K562 (cell line): ENCODE measurements at regions not wholly inside any gene's neighbourhood (a gene's known extent, or its start where the extent isn't known, plus 50 kb on each side); places are given as distances from the start of the nearest gene placed in this dataset.
A peak's percentile ranks its signal among the peaks of the same experiment; 100 is the strongest.

Source experiments
- ATAC-seq: fragments of 200-7000 bp; cut with Tn5 transposase; 3 replicates; pipeline ENCODE4 v1.9.1; 2020; ENCODE audit warnings: moderate library complexity
- BruUV-seq: library from RNA; stranded (reverse); fragments of 400-500 nt; replicated peaks from 2 replicates; lab custom pipeline; 2021; lab: Mats Ljungman, UMichigan
- CTCF ChIA-PET: fragments of 300-600 bp; formaldehyde crosslinking; extraction: SDS; loops from one replicate; lab custom pipeline; 2021; ENCODE audit warnings: low intra/inter-chr PET ratio; lab: Yijun Ruan, JAX
- POLR2A ChIA-PET: fragments of 300-600, 350-650 bp; sonication (Branson Sonifier 250); formaldehyde crosslinking; extraction: SDS; loops from one replicate; lab custom pipeline; 2021; ENCODE audit warnings: antibody characterized with exemption, inconsistent platforms; lab: Yijun Ruan, JAX
- DNase-seq, 4 experiments: peaks; one replicate each; pipeline versions ENCODE4 v3.0.0 to v3.0.0-alpha.2; 2011 to 2018; ENCODE audit warnings: low spot score in 3 of 4, mixed read lengths in 3 of 4; ENCODE audit errors: extremely low read depth in 1 of 4
- FAIRE-seq: peaks from 2 replicates; lab custom pipeline; 2011; peaks lifted over from hg19 to GRCh38; lab: Jason Lieb, UNC
- H2AFZ ChIP-seq: 2 replicates; pipeline ENCODE4 v1.6.0; 2011; ENCODE audit warnings: low read depth, low read length, control low read depth, inconsistent platforms
- H3K27ac ChIP-seq: fragments of 200-600 bp; 3 replicates; pipeline ENCODE4 v1.8.0; 2011; ENCODE audit warnings: low read depth, mild to moderate bottlenecking, control low read depth, inconsistent platforms, low read length, moderate library complexity, mixed read lengths; ENCODE audit errors: extremely low read depth
- H3K27me3 ChIP-seq, 2 experiments: fragments of 300-600 bp in 1 of 2; 2 replicates in 1 of 2; 3 replicates in 1 of 2; pipeline versions ENCODE4 v1.6.0 to v1.8.0; 2011; ENCODE audit warnings: inconsistent platforms in 2 of 2, low read length in 2 of 2, mild to moderate bottlenecking in 1 of 2, mixed read lengths in 1 of 2, moderate library complexity in 1 of 2; ENCODE audit not compliant: control insufficient read depth in 2 of 2, insufficient read depth in 2 of 2
- H3K36me3 ChIP-seq: fragments of 300-600 bp; 3 replicates; pipeline ENCODE4 v1.8.0; 2011; ENCODE audit warnings: mild to moderate bottlenecking, low read length, inconsistent platforms; ENCODE audit not compliant: control insufficient read depth, insufficient read depth
- H3K4me1 ChIP-seq, 2 experiments: fragments of 200-600 bp in 1 of 2; replicated peaks in 1 of 2; 2 replicates in 1 of 2; 3 replicates in 1 of 2; pipeline versions ENCODE4 v1.5.1 to v1.8.0; 2011; ENCODE audit warnings: inconsistent platforms in 2 of 2, low read length in 2 of 2, mild to moderate bottlenecking in 1 of 2, mixed read lengths in 1 of 2, moderate library complexity in 1 of 2; ENCODE audit not compliant: control insufficient read depth in 2 of 2, insufficient read depth in 2 of 2
- H3K4me2 ChIP-seq: 2 replicates; pipeline ENCODE4 v1.6.1; 2011; ENCODE audit warnings: low read length, control low read depth, inconsistent platforms, mixed read lengths; ENCODE audit not compliant: insufficient read depth
- H3K4me3 ChIP-seq: fragments of 200-600 bp; sonication (generic), shearing (Covaris generic); 2 replicates; pipeline ENCODE4 v1.5.1; 2016; ENCODE audit warnings: control low read depth, inconsistent platforms
- H3K79me2 ChIP-seq: fragments of 200-600 bp; 3 replicates; pipeline ENCODE4 v1.8.0; 2011; ENCODE audit warnings: low read length, inconsistent platforms; ENCODE audit not compliant: control insufficient read depth, insufficient read depth
- H3K9ac ChIP-seq, 2 experiments: 2 replicates each; pipeline versions ENCODE4 v1.6.0 to v1.6.1; 2011; ENCODE audit warnings: low read depth in 2 of 2, low read length in 2 of 2, control low read depth in 1 of 2, inconsistent platforms in 1 of 2, mild to moderate bottlenecking in 1 of 2, mixed read lengths in 1 of 2; ENCODE audit not compliant: insufficient read depth in 1 of 2
- H3K9me1 ChIP-seq: one replicate; pipeline ENCODE4 v1.6.0; 2011; ENCODE audit warnings: inconsistent platforms, mild to moderate bottlenecking, low read length, moderate library complexity; ENCODE audit not compliant: control insufficient read depth, insufficient read depth
- H3K9me3 ChIP-seq: replicated peaks from 2 replicates; pipeline ENCODE4 v1.5.1; 2011; ENCODE audit warnings: low read depth, low read length, inconsistent platforms; ENCODE audit not compliant: control insufficient read depth, insufficient read depth
- H4K20me1 ChIP-seq: replicated peaks from 2 replicates; pipeline ENCODE4 v1.6.1; 2011; ENCODE audit warnings: low read length, inconsistent platforms, mixed read lengths; ENCODE audit not compliant: control insufficient read depth, insufficient read depth
- AFF4 ChIP-seq: sonication (generic); formaldehyde crosslinking; IDR thresholded peaks from 2 replicates; pipeline ENCODE4 v1.8.0; 2023; ENCODE audit warnings: mild to moderate bottlenecking, missing genetic modification reagents
- BDP1 ChIP-seq: IDR thresholded peaks from 3 replicates; pipeline ENCODE4 v1.6.1; 2011; ENCODE audit not compliant: insufficient read length, insufficient read depth
- GATAD2A ChIP-seq: fragments of 450-650 bp; IDR thresholded peaks from 2 replicates; pipeline ENCODE4 v1.6.1; 2017
- JUNB ChIP-seq: fragments of 450-650 bp; formaldehyde crosslinking; conservative IDR thresholded peaks from 2 replicates; pipeline ENCODE4 v1.4.0; 2020; ENCODE audit warnings: mild to moderate bottlenecking
- NCOA1 ChIP-seq: fragments of 450-650 bp; IDR thresholded peaks from 2 replicates; pipeline ENCODE4 v1.6.1; 2016; ENCODE audit warnings: low read depth
- PTBP1 ChIP-seq: fragments of 200-400 bp; formaldehyde crosslinking; IDR thresholded peaks from 2 replicates; pipeline ENCODE4 v1.6.1; 2017; ENCODE audit warnings: low read depth, low read length
- PTTG1 ChIP-seq: fragments of 450-650 bp; IDR thresholded peaks from 2 replicates; pipeline ENCODE4 v1.6.1; 2016; ENCODE audit warnings: low read depth, mild to moderate bottlenecking, missing genetic modification characterization, missing compliant biosample characterization
- RBM34 ChIP-seq: fragments of 200-400 bp; formaldehyde crosslinking; IDR thresholded peaks from 2 replicates; pipeline ENCODE4 v1.6.1; 2018; ENCODE audit warnings: low read length, borderline replicate concordance; ENCODE audit not compliant: insufficient read depth
- TFE3 ChIP-seq: fragments of 450-650 bp; formaldehyde crosslinking; IDR thresholded peaks from 2 replicates; pipeline ENCODE4 v1.4.0; 2020; ENCODE audit warnings: mild to moderate bottlenecking, mixed read lengths
- YY1 ChIP-seq, 3 experiments: IDR thresholded peaks; 2 replicates each; pipeline ENCODE4 v1.6.1; 2011; ENCODE audit warnings: low read length in 2 of 3, mild to moderate bottlenecking in 2 of 3, moderate library complexity in 2 of 3, borderline replicate concordance in 1 of 3, control low read depth in 1 of 3, low read depth in 1 of 3; ENCODE audit not compliant: insufficient read depth in 3 of 3, insufficient replicate concordance in 2 of 3, control insufficient read depth in 1 of 3, insufficient read length in 1 of 3; ENCODE audit errors: extremely low read depth in 1 of 3
- ZNF184 ChIP-seq: sonication (generic); formaldehyde crosslinking; IDR thresholded peaks from 2 replicates; pipeline ENCODE4 v1.5.0; 2020; ENCODE audit warnings: missing genetic modification reagents
- ZNF408 ChIP-seq: fragments of 250-450 bp; sonication (Bioruptor Pico); IDR thresholded peaks from 2 replicates; pipeline ENCODE4 v1.4.0; 2020; ENCODE audit warnings: low read depth, mild to moderate bottlenecking, moderate library complexity
- WGBS: fragments of 100-300 bp; shearing (Covaris generic); methylation state at CpG from one replicate; pipeline ENCODE4 v1.1.6; 2016; ENCODE audit warnings: low coverage, mixed read lengths; ENCODE audit not compliant: insufficient coverage; ENCODE audit errors: missing lambda C conversion rate; 5-methylcytosine and 5-hydroxymethylcytosine counted together
- in situ Hi-C: fragments of 300-500 bp; cut with MboI; formaldehyde crosslinking; loops from 4 replicates; pipeline ENCODE4 v1.15.0; 2018; ENCODE audit warnings: inconsistent platforms, mixed read lengths
- intact Hi-C: fragments of 100-400 bp; cut with micrococcal nuclease; formaldehyde crosslinking; loops from 2 replicates; pipeline ENCODE4 v1.14.2; 2022

GRCh38 chr5:91963166-91963565 lies 580.0 kb upstream of the ARRDC3 start:
- Histone ChIP-seq H3K27ac (no peak overlapping the region), H3K9ac (no peak overlapping the region), H3K9me1 (no peaks in the 10 kb centered on the region), H3K4me1 (no peaks in the 10 kb centered on the region), H3K4me3 (no peak overlapping the region), H3K27me3 (no peaks in the 10 kb centered on the region), H3K79me2 (no peaks in the 10 kb centered on the region; the same call in 2 of the 3 replicates), H3K9me3 (no peaks in the 10 kb centered on the region), H2AFZ (no peak overlapping the region), H4K20me1 (no peaks in the 10 kb centered on the region), H3K36me3 (no peaks in the 10 kb centered on the region), H3K4me2 (no peak overlapping the region)
- ChIA-PET POLR2A (no interaction called here), CTCF (no interaction called here)
- FAIRE-seq (no peak), DNase-seq (no peak), ATAC-seq (no peak)
- in situ Hi-C loops: no loop called here
- WGBS: 0% methylated on average over 1 of the region's 1 CpG
- intact Hi-C loops: no loop called here
- TF ChIP-seq TFE3 (CRISPR knock-in tag) (peak; percentile 88), NCOA1 (no peak)
- BruUV-seq: no TSS peak

GRCh38 chr5:91957666-91958065 lies 574.5 kb upstream of the ARRDC3 start:
- in situ Hi-C loops (no loop called here), intact Hi-C loops (no loop called here)
- CTCF ChIA-PET: no interaction called here
- no peaks in the 10 kb centered on the region for H3K27me3 ChIP-seq
- H3K9ac ChIP-seq: no peak overlapping the region
- no peaks in the 10 kb centered on the region for H3K9me1 ChIP-seq
- WGBS: 0% methylated on average over 1 of the region's 1 CpG
- H3K27ac ChIP-seq: no peak overlapping the region
- H3K79me2 ChIP-seq: no peaks in the 10 kb centered on the region
- no peak for DNase-seq
- H3K4me3 ChIP-seq: no peak overlapping the region
- H3K4me1 ChIP-seq: no peaks in the 10 kb centered on the region
- BruUV-seq: no TSS peak
- no peak for FAIRE-seq
- no peaks in the 10 kb centered on the region for H4K20me1 ChIP-seq
- no peak overlapping the region for H3K4me2 ChIP-seq
- no peak for ATAC-seq
- no peaks in the 10 kb centered on the region for H3K36me3 ChIP-seq
- H2AFZ ChIP-seq: no peak overlapping the region
- POLR2A ChIA-PET: no interaction called here
- H3K9me3 ChIP-seq: no peaks in the 10 kb centered on the region
- TF ChIP-seq RBM34 (no peak), PTTG1 (no peak), YY1 (IDR thresholded peaks at IDR 0.05; ENCODE audit: borderline replicate concordance in 1 of 3, control insufficient read depth in 1 of 3, extremely low read depth in 1 of 3, insufficient read depth in 3 of 3, insufficient read length in 1 of 3, insufficient replicate concordance in 2 of 3, low read depth in 1 of 3, low read length in 2 of 3) (no peak), ZNF184 (no peak), PTBP1 (no peak), ZNF408 (CRISPR knock-in tag) (no peak), BDP1 (no peak), AFF4 (CRISPR knock-in tag) (no peak), JUNB (CRISPR knock-in tag) (no peak), GATAD2A (no peak)
